Inflammatory macrophage treated with lipopolysaccharide for 1 hour (primary cell): ENCODE measurements at regions not wholly inside any gene's neighbourhood (a gene's known extent, or its start where the extent isn't known, plus 50 kb on each side); places are given as distances from the start of the nearest gene placed in this dataset.
"Not testable (repeated sequence)": the region's sequence is repeated elsewhere in the genome, so short reads cannot be mapped to it uniquely, and the experiment has no call there.

ENCODE experiments used
- DNase-seq, 2 donors: peaks; one replicate each; pipeline ENCODE4 v3.0.0-alpha.2; 2020 to 2022

- DNase-seq = not testable (repeated sequence)
Observed at GRCh38 chr15:84153655-84154140, 81.9 kb upstream of the GOLGA6L4 start.

GRCh38 chr15:84154314-84154713, 81.3 kb upstream of the GOLGA6L4 start:
- DNase-seq = not testable (repeated sequence)

GRCh38 chr15:84154787-84155186, 80.8 kb upstream of the GOLGA6L4 start:
- DNase-seq = not testable (repeated sequence)

DNA sequence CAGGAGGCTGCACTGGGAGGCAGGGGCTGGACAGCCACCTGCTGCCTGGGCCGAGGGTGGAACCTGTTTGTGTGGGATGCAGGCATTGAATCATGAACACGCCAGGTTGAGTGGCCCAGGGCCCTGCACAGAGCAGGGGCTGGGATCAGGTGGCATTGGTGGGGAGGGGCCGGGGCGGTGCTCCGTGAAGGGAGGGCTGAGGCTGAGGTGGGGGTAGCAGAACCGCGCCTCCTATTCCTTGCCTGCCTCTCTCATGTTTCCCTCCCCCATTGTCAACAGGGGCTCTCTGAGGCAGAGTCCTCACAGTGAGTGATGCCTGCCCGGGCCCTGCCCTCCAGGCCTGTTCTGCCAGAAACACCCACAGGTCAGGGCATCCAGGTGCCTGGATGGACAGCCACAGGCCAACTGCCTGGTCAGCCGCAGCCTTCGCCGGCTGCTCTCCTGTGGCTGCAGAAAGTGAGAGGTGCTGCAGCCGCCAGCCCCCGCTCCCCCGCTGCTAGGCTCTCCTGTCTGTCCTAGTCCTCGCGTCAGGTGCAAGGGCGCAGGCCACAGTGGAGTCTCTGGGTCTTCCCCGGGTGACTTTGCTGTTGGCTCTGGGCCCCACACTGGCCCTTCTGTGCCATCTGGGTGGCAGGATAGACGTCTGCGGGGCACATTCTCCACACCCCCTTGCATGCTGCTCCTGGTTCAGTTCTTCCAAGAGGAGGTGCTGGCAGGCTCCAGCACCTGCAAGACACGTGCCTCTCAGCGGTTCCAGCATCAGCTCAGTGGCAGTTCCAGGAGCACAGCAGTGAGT, 79.6 kb upstream of the GOLGA6L4 start:
- DNase-seq = not testable (repeated sequence)

DNA sequence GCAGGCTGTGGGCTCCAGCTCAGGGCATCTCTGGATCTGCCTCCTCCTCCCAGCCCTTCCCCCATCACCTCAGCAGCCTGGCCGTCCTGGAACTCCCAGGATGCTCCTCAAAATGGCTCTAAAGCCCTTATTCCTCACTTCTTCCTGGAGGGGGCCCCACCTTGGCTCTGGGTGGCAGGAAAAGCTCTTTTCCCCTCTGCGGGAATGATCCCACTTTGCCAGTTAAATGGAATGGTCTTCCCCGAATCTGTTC, 79.1 kb upstream of the GOLGA6L4 start:
- DNase-seq = not testable (repeated sequence)

DNA sequence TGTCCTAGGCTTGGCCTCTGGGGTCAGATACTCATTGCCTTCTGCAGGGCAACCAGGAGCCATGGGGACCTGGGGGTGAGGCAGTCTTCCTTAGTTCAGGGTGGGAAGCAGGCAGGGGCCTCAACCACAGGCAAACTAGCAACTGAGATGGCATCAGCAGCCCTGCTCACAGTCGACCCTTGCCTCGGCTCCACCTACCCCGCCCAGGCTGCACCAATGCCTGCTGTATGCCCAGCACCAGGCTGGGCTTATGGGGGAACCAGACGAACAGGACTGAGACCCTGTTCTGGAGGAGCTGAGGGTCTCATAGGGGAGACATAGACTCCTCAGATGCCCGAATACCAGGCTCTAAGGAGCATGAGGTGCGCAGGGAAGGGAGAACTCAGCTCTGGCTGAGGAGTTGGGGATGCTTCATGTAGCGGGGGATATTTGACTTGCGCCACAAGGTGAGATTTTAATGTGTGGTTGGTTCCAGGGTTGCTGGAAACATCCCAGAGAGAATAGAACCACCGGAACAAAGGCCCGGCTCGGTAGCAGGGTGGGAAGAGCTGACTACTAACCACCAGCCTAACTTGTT, 78.4 kb upstream of the GOLGA6L4 start:
- not testable (repeated sequence) for DNase-seq

GRCh38 chr15:84157857-84158256, 77.7 kb upstream of the GOLGA6L4 start:
- not testable (repeated sequence) for DNase-seq

DNA sequence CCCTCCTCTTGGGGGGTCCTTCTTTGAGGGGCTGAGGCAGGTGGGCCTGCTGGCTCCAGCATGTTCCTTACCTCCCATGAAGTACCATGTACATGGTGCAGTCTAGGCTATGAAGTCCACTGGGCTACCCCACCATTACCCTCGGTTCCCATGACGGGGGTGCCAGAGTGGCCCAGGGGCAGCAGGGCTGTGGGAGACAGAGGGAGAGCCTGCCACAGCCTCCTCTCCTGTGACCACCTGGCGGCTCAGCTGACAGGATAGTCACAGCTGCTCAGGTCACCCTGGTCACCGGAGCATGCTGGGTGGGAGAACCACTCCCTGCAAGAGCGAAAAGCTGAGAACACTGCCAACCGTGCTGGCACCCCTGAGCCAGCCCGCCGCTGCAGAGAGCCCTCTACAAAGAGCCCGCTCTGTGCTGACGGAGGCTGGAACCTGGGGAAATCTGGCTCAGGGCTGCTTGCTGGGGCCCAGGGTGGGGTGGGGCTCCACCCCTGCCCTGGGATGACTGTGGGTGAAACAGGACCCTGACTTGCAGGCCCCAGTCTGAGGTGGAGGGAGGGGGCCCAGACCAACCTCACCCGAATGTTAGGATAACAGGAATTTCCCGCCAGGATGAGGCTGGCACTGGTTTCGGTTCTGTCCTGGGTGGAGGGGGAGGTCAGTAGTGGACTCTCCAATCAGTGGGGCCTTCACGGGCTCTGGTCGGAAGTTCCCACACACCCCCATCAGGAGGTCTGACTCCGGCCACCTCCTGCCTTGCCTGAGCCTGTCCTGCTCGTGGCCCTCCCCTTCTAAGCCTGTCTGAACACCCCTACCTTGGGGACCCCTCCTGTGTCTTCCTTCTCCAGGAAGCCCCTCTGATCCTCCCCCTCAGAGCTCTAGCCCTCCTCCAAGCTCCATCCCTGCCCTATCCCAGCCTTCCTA, 76.0 kb upstream of the GOLGA6L4 start:
- DNase-seq = not testable (repeated sequence)

DNA sequence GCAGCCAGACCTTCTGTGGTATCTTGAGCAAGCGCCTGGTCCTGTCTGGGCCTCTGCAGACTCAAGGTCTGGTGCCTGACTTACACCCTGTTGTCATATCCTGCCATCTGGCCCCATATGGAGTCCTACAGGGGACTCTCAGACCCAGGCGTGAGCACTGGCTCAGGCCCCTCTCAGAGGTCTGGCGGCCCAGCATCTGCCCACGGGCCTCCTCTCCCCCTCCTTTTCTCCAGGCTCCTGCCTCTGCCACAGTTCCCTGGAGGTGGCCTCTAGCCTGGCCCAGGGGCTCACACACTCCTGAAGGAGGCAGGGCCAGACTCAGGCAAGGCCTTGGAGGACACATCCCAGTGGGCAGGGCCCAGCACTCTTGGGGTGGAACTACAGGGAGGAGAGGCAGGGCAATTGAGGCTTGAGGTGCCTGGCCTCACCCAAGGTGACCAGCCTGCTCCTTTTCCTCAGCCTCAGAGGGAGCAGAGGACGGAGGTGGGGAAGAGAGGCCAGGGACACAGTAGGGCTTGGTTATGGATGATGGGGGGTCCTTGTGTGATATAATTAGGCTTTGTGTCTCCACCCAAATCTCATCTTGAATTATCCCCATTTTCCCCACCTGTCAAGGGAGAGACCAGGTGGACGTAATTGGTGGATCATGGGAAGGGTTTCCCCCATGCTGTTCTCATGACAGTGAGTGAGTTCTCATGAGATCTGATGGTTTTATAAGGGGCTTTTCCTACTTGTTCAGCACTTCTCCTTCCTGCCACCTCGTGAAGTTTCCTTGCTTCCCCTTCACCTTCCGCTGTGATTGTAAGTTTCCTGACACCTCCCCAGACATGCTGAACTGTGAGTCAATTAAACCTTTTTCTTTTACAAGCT, 70.9 kb upstream of the GOLGA6L4 start:
- DNase-seq = peak in 1 of 2 donors; percentile 20

DNA sequence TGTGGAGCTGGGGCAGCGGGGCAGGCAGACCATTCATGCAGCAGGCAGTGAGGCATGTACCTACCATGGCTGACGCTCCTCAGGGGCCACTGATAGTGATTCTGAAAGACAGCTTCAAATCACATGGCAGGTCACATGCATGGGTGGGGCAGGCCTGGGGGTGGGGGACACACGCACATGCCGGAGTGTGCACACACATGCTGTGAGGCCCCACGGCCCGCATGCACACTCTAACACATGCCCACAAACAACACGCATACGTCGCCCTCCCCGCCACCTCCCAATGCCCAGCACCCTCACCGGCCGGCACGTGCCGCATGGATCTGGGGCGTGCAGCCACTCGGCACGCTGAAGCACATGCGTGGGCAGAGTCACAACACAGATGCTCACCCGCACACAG, 65.5 kb upstream of the GOLGA6L4 start:
- DNase-seq = not testable (repeated sequence)

- not testable (repeated sequence) for DNase-seq
Observed at GRCh38 chr15:84173231-84173610, 62.4 kb upstream of the GOLGA6L4 start.
